GM12874 (cell line): ENCODE measurements at regions not wholly inside any gene's neighbourhood (a gene's known extent, or its start where the extent isn't known, plus 50 kb on each side); places are given as distances from the start of the nearest gene placed in this dataset.

Experiments used
- CTCF ChIP-seq: IDR thresholded peaks from 2 replicates; pipeline ENCODE4 v1.5.1; 2011; ENCODE audit warnings: low read depth, mild to moderate bottlenecking, control low read depth, low read length, moderate library complexity; ENCODE audit not compliant: insufficient read depth

- TF ChIP-seq CTCF: no peak
Measured at GRCh38 chr11:98625526-98625925, 395.2 kb upstream of the CNTN5 start.

- TF ChIP-seq CTCF: no peak
Measured at GRCh38 chr11:98630736-98631135, 390.0 kb upstream of the CNTN5 start.

GRCh38 chr11:98657711-98658110, 363.0 kb upstream of the CNTN5 start:
- no peak for TF ChIP-seq CTCF

GRCh38 chr11:98659431-98659830, 361.3 kb upstream of the CNTN5 start:
- no peak for TF ChIP-seq CTCF

GRCh38 chr11:98674390-98674789, 346.4 kb upstream of the CNTN5 start:
- no peak for TF ChIP-seq CTCF

- TF ChIP-seq CTCF: no peak
Measured at GRCh38 chr11:98679673-98680072, 341.1 kb upstream of the CNTN5 start.

GRCh38 chr11:98701541-98701940, 319.2 kb upstream of the CNTN5 start:
- TF ChIP-seq CTCF: no peak
